Neuronal stem cell (in vitro differentiated cells): ENCODE measurements at regions not wholly inside any gene's neighbourhood (a gene's known extent, or its start where the extent isn't known, plus 50 kb on each side); places are given as distances from the start of the nearest gene placed in this dataset.

Source experiments
- DNase-seq: peaks from one replicate; pipeline ENCODE4 v3.0.0-alpha.2; 2013; ENCODE audit warnings: low spot score
- H2AFZ ChIP-seq: one replicate; pipeline ENCODE4 v1.6.1; 2013; ENCODE audit warnings: mild to moderate bottlenecking, low read length, inconsistent platforms
- H2AK5ac ChIP-seq: 2 replicates; pipeline ENCODE4 v1.6.1; 2013; ENCODE audit warnings: low read depth, mild to moderate bottlenecking, inconsistent platforms, low read length, moderate library complexity, mixed read lengths
- H2BK120ac ChIP-seq: 2 replicates; pipeline ENCODE4 v1.6.1; 2013; ENCODE audit warnings: low read depth, mild to moderate bottlenecking, inconsistent platforms, low read length, moderate library complexity, mixed read lengths
- H2BK12ac ChIP-seq: one replicate; pipeline ENCODE4 v1.6.1; 2013; ENCODE audit warnings: low read length, inconsistent platforms
- H2BK15ac ChIP-seq: 2 replicates; pipeline ENCODE4 v1.6.1; 2013; ENCODE audit warnings: mild to moderate bottlenecking, low read length, inconsistent platforms, mixed read lengths
- H2BK5ac ChIP-seq: one replicate; pipeline ENCODE4 v1.6.1; 2013; ENCODE audit warnings: inconsistent platforms, mild to moderate bottlenecking, low read length, moderate library complexity
- H3K14ac ChIP-seq: one replicate; pipeline ENCODE4 v1.6.1; 2013; ENCODE audit warnings: low read length, inconsistent platforms
- H3K18ac ChIP-seq: 2 replicates; pipeline ENCODE4 v1.6.1; 2013; ENCODE audit warnings: low read length, inconsistent platforms
- H3K23ac ChIP-seq: 2 replicates; pipeline ENCODE4 v1.6.1; 2013; ENCODE audit warnings: low read depth, mild to moderate bottlenecking, mixed read lengths, low read length, inconsistent platforms; ENCODE audit not compliant: poor library complexity
- H3K27ac ChIP-seq: replicated peaks from 3 replicates; pipeline ENCODE4 v1.5.1; 2013; ENCODE audit warnings: low read length, inconsistent platforms
- H3K27me3 ChIP-seq, 3 experiments: 2 replicates each; pipeline ENCODE4 v1.6.1; 2013; ENCODE audit warnings: low read length in 3 of 3, mild to moderate bottlenecking in 2 of 3, inconsistent platforms in 1 of 3, low read depth in 1 of 3, mixed read lengths in 1 of 3, moderate library complexity in 1 of 3; ENCODE audit not compliant: control insufficient read depth in 3 of 3, insufficient read depth in 3 of 3
- H3K36me3 ChIP-seq, 2 donors: replicated peaks in 1 of 2; 2 replicates each; pipeline ENCODE4 v1.6.1; 2013; ENCODE audit warnings: low read length in 2 of 2; ENCODE audit not compliant: control insufficient read depth in 2 of 2, insufficient read depth in 2 of 2
- H3K4ac ChIP-seq: 2 replicates; pipeline ENCODE4 v1.6.1; 2013; ENCODE audit warnings: inconsistent platforms, mild to moderate bottlenecking, low read length, moderate library complexity
- H3K4me1 ChIP-seq, 2 donors: 1 replicate in 1 of 2; 2 replicates in 1 of 2; pipeline ENCODE4 v1.6.1; 2013; ENCODE audit warnings: low read length in 2 of 2, low read depth in 1 of 2; ENCODE audit not compliant: control insufficient read depth in 2 of 2, insufficient read depth in 1 of 2
- H3K4me2 ChIP-seq: one replicate; pipeline ENCODE4 v1.6.1; 2013; ENCODE audit warnings: mild to moderate bottlenecking, low read length, inconsistent platforms; ENCODE audit not compliant: insufficient read depth, poor library complexity, severe bottlenecking
- H3K4me3 ChIP-seq, 2 donors: 2 replicates each; pipeline ENCODE4 v1.5.1; 2013; ENCODE audit warnings: low read length in 2 of 2, mild to moderate bottlenecking in 2 of 2, inconsistent platforms in 1 of 2, moderate library complexity in 1 of 2
- H3K79me1 ChIP-seq: one replicate; pipeline ENCODE4 v1.6.1; 2013; ENCODE audit warnings: low read depth, mild to moderate bottlenecking, inconsistent platforms, low read length, moderate library complexity
- H3K9ac ChIP-seq: one replicate; pipeline ENCODE4 v1.6.1; 2013; ENCODE audit warnings: mild to moderate bottlenecking, low read depth, low read length, inconsistent platforms; ENCODE audit not compliant: poor library complexity
- H3K9me3 ChIP-seq, 2 donors: replicated peaks in 1 of 2; 2 replicates each; pipeline versions ENCODE3 to v1.6.1; 2013; ENCODE audit warnings: low read length in 2 of 2, mild to moderate bottlenecking in 2 of 2, inconsistent platforms in 1 of 2, low read depth in 1 of 2, mixed read lengths in 1 of 2, moderate library complexity in 1 of 2; ENCODE audit not compliant: control insufficient read depth in 2 of 2, insufficient read depth in 1 of 2
- H4K8ac ChIP-seq: one replicate; pipeline ENCODE4 v1.6.1; 2013; ENCODE audit warnings: low read depth, mild to moderate bottlenecking, inconsistent platforms, low read length, moderate library complexity
- H4K91ac ChIP-seq: one replicate; pipeline ENCODE4 v1.6.1; 2013; ENCODE audit warnings: low read length, low read depth, mild to moderate bottlenecking, inconsistent platforms; ENCODE audit not compliant: poor library complexity
- WGBS, 2 donors: extraction: QIAGEN DNeasy Blood & Tissue Kit; methylation state at CpG; one replicate each; pipeline ENCODE4 v1.1.7; 2013; ENCODE audit warnings: missing lambda C conversion rate in 2 of 2, mixed read lengths in 1 of 2; ENCODE audit not compliant: insufficient read length in 2 of 2, insufficient replicate concordance in 1 of 2; ENCODE audit errors: extremely low coverage in 2 of 2; 5-methylcytosine and 5-hydroxymethylcytosine counted together

GRCh38 chr2:153644955-153645354 lies 166.4 kb upstream of the RPRM start:
- Histone ChIP-seq H3K79me1 (no peaks in the 10 kb centered on the region), H3K18ac (no peak overlapping the region), H3K9ac (no peak overlapping the region), H2BK15ac (no peak overlapping the region), H2BK12ac (no peak overlapping the region), H3K36me3 (no peaks in the 10 kb centered on the region), H2BK5ac (no peak overlapping the region), H2BK120ac (no peak overlapping the region), H3K4ac (no peak overlapping the region), H3K4me3 (no peak overlapping the region), H3K23ac (no peak overlapping the region), H3K9me3 (no peaks in the 10 kb centered on the region), H3K4me1 (no peaks in the 10 kb centered on the region), H2AK5ac (no peak overlapping the region), H3K27ac (no peak overlapping the region), H4K8ac (no peak overlapping the region), H4K91ac (no peak overlapping the region), H3K27me3 (no peaks in the 10 kb centered on the region), H2AFZ (no peak overlapping the region), H3K4me2 (no peak overlapping the region), H3K14ac (no peak overlapping the region)
- no CpG with 5 or more reads among the region's 5 CpGs for WGBS, 2 donors
- DNase-seq: no peak

GRCh38 chr2:153645599-153645998 lies 167.0 kb upstream of the RPRM start:
- Histone ChIP-seq H2BK12ac (no peak overlapping the region), H3K4ac (no peak overlapping the region), H3K23ac (no peak overlapping the region)

GRCh38 chr2:153657651-153658050 lies 179.1 kb upstream of the RPRM start:
- no peak overlapping the region for H3K4me3 ChIP-seq
- H2AK5ac ChIP-seq: no peak overlapping the region
- H3K4me1 ChIP-seq: no peaks in the 10 kb centered on the region
- no peak overlapping the region for H3K27ac ChIP-seq
- DNase-seq: no peak
- no peak overlapping the region for H2AFZ ChIP-seq
- H3K14ac ChIP-seq: no peak overlapping the region
- no CpG with 5 or more reads among the region's 1 CpG for WGBS, 2 donors
- no peak overlapping the region for H3K4me2 ChIP-seq
- no peak overlapping the region for H3K18ac ChIP-seq
- no peak overlapping the region for H3K4ac ChIP-seq
- H2BK5ac ChIP-seq: no peak overlapping the region
- H3K36me3 ChIP-seq: no peaks in the 10 kb centered on the region
- H4K91ac ChIP-seq: no peak overlapping the region
- H3K23ac ChIP-seq: no peak overlapping the region
- H3K9ac ChIP-seq: no peak overlapping the region
- H2BK12ac ChIP-seq: no peak overlapping the region
- no peak overlapping the region for H2BK15ac ChIP-seq
- no peaks in the 10 kb centered on the region for H3K79me1 ChIP-seq
- H3K9me3 ChIP-seq: no peaks in the 10 kb centered on the region
- H3K27me3 ChIP-seq: no peaks in the 10 kb centered on the region
- H4K8ac ChIP-seq: no peak overlapping the region
- no peak overlapping the region for H2BK120ac ChIP-seq

More at GRCh38 chr2:153645599-153645998, 167.0 kb upstream of the RPRM start:
- Histone ChIP-seq H3K27ac (no peak overlapping the region), H3K4me2 (no peak overlapping the region), H2AK5ac (no peak overlapping the region), H3K36me3 (no peaks in the 10 kb centered on the region), H2BK5ac (no peak overlapping the region), H2AFZ (no peak overlapping the region), H3K79me1 (no peaks in the 10 kb centered on the region), H2BK15ac (no peak overlapping the region), H3K9me3 (no peaks in the 10 kb centered on the region), H4K8ac (no peak overlapping the region), H3K14ac (no peak overlapping the region), H3K9ac (no peak overlapping the region), H3K27me3 (no peaks in the 10 kb centered on the region), H4K91ac (no peak overlapping the region), H3K18ac (no peak overlapping the region), H3K4me3 (no peak overlapping the region), H3K4me1 (no peaks in the 10 kb centered on the region), H2BK120ac (no peak overlapping the region)
- DNase-seq: no peak

- Histone ChIP-seq H3K27me3 (no peaks in the 10 kb centered on the region), H2BK120ac (no peak overlapping the region), H2BK5ac (no peak overlapping the region), H3K23ac (no peak overlapping the region), H3K4me2 (no peak overlapping the region), H2AFZ (no peak overlapping the region), H4K8ac (no peak overlapping the region), H3K79me1 (peaks cover 3% of the 10 kb centered on the region), H3K18ac (no peak overlapping the region), H3K4me1 (no peaks in the 10 kb centered on the region), H3K27ac (no peak overlapping the region), H3K9ac (no peak overlapping the region), H2AK5ac (no peak overlapping the region), H3K14ac (no peak overlapping the region), H4K91ac (no peak overlapping the region), H3K36me3 (no peaks in the 10 kb centered on the region), H3K4ac (no peak overlapping the region), H3K4me3 (no peak overlapping the region), H3K9me3 (peaks cover 0 to 2% of the 10 kb centered on the region in 2 donors), H2BK15ac (no peak overlapping the region), H2BK12ac (no peak overlapping the region)
- no CpG with 5 or more reads among the region's 3 CpGs for WGBS, 2 donors
- DNase-seq: no peak
Observed at GRCh38 chr2:153661801-153662200, 183.2 kb upstream of the RPRM start.
